ENCODE measurements at regions not wholly inside any gene's neighbourhood (a gene's known extent, or its start where the extent isn't known, plus 50 kb on each side); places are given as distances from the start of the nearest gene placed in this dataset.

DNA sequence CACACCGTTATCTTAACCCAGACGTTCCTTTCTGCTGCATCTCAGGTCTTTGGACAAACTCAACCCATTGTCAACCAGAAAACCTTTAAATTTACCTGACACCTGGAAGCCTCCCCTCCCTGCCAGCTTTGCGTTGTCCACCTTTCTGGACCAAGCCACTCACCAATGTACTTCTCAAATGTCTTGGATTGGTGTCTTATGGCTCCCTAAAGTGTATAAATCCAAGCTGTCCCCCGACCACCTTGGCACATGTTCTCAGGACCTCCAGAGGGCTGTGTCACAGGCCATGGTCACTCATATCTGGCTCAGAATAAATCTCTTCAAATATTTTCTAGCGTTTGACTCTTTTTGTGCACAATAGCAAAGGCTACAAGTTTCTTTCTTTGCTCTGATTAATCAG is 250.0 kb downstream of the DLL1 start:
- no peaks in the 10 kb centered on the region for H3K27me3 ChIP-seq
- no peak for DNase-seq (ENCODE audit: extremely low spot score)
- intact Hi-C loops (cut with DNase I), result no loop called here
- peaks cover 0 to 5% (median 0%) of the 10 kb centered on the region in 4 donors for H3K9me3 ChIP-seq
- peaks cover 3 to 19% (median 9%) of the 10 kb centered on the region in 4 donors for H3K4me1 ChIP-seq
- H3K27ac ChIP-seq (replicated peaks in 1 of 4), result no peak overlapping the region
- no peak for TF ChIP-seq CTCF (IDR thresholded peaks at IDR 0.05)
- no peak for TF ChIP-seq POLR2A (IDR thresholded peaks at IDR 0.05; ENCODE audit: low read depth)
- no peak for TF ChIP-seq POLR2AphosphoS5 (IDR thresholded peaks at IDR 0.05)
- TF ChIP-seq EP300 (IDR thresholded peaks at IDR 0.05), result no peak
- no peak overlapping the region for H3K4me3 ChIP-seq
- WGBS, result 74% methylated on average over 5 of the region's 5 CpGs
- no peaks in the 10 kb centered on the region for H3K36me3 ChIP-seq

DNA sequence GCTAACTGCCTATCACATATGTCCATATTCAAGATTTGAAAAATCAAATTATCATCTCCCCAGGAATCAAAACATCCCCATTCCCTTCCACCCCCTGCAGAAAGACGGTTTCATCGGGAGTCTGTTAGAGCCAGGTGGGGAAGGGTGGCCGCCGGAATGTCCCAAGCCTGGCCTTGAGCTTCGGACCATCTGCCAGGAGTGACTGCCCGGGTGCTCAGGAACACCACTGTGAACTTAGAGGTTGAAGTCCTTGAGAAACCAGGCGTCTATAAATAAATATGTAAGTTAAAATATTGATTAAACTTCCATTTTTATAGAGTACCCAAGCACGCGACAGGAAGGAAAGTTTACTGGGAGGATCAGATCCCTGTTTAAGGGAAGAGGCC is 250.8 kb downstream of the DLL1 start:
- H3K36me3 ChIP-seq, result no peaks in the 10 kb centered on the region
- H3K27me3 ChIP-seq, result no peaks in the 10 kb centered on the region
- H3K4me1 ChIP-seq, result peaks cover 0 to 18% (median 7%) of the 10 kb centered on the region in 4 donors
- TF ChIP-seq POLR2A (IDR thresholded peaks at IDR 0.05; ENCODE audit: low read depth) (no peak), POLR2AphosphoS5 (IDR thresholded peaks at IDR 0.05) (no peak), CTCF (IDR thresholded peaks at IDR 0.05) (no peak), EP300 (IDR thresholded peaks at IDR 0.05) (no peak)
- peaks cover 0 to 6% (median 0%) of the 10 kb centered on the region in 4 donors for H3K9me3 ChIP-seq
- H3K4me3 ChIP-seq, result no peak overlapping the region
- WGBS, result 93% methylated on average over 9 of the region's 9 CpGs
- no peak overlapping the region for H3K27ac ChIP-seq (replicated peaks in 1 of 4)
- intact Hi-C loops (cut with DNase I), result no loop called here
- DNase-seq (ENCODE audit: extremely low spot score), result no peak

GRCh38 chr6:170039156-170040114 is 251.4 kb downstream of the DLL1 start:
- 75% methylated on average over 28 of the region's 28 CpGs for WGBS
- no peaks in the 10 kb centered on the region for H3K27me3 ChIP-seq
- intact Hi-C loops (cut with DNase I), result no loop called here
- peaks cover 0 to 6% (median 0%) of the 10 kb centered on the region in 4 donors for H3K9me3 ChIP-seq
- DNase-seq (ENCODE audit: extremely low spot score), result no peak
- H3K36me3 ChIP-seq, result no peaks in the 10 kb centered on the region
- peaks cover 0 to 18% (median 5%) of the 10 kb centered on the region in 4 donors for H3K4me1 ChIP-seq
- TF ChIP-seq POLR2AphosphoS5 (IDR thresholded peaks at IDR 0.05) (no peak), POLR2A (IDR thresholded peaks at IDR 0.05; ENCODE audit: low read depth) (no peak), CTCF (IDR thresholded peaks at IDR 0.05) (no peak), EP300 (IDR thresholded peaks at IDR 0.05) (no peak)
- no peak overlapping the region for H3K27ac ChIP-seq (replicated peaks in 1 of 4)
- no peak overlapping the region for H3K4me3 ChIP-seq

GRCh38 chr6:170038708-170039107 is 252.2 kb downstream of the DLL1 start:
- DNase-seq (ENCODE audit: extremely low spot score), result no peak
- H3K36me3 ChIP-seq, result no peaks in the 10 kb centered on the region

DNA sequence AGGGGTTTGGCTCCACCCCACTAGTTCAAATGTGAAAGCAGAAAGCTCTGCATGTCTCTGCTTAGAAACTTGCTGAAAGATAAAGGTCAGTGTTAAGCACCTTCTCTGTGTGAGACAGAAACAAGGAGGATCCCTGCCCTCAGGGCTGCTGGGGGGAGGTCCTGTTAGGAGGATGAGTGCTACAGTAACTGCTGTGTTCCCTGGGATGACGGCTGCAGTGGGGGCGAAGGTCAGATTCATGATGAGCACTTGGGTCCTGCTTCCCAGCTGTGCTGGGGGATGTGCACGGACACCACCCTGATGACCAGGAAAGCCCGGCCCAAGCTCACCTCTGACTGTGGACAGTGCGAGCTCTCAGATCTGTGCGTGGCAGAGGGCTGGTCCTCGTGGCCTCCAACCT is 252.6 kb downstream of the DLL1 start:
- peaks cover 0 to 18% (median 2%) of the 10 kb centered on the region in 4 donors for H3K4me1 ChIP-seq
- H3K4me3 ChIP-seq, result no peak overlapping the region
- TF ChIP-seq EP300 (IDR thresholded peaks at IDR 0.05) (no peak), POLR2AphosphoS5 (IDR thresholded peaks at IDR 0.05) (no peak), CTCF (IDR thresholded peaks at IDR 0.05) (no peak), POLR2A (IDR thresholded peaks at IDR 0.05; ENCODE audit: low read depth) (no peak)
- no peaks in the 10 kb centered on the region for H3K27me3 ChIP-seq
- WGBS, result 72% methylated on average over 7 of the region's 7 CpGs
- intact Hi-C loops (cut with DNase I), result no loop called here
- H3K36me3 ChIP-seq, result no peaks in the 10 kb centered on the region
- H3K9me3 ChIP-seq, result peaks cover 0 to 6% (median 0%) of the 10 kb centered on the region in 4 donors
- H3K27ac ChIP-seq (replicated peaks in 1 of 4), result peak overlapping the region in 1 of 4 donors; percentile 40
- no peak for DNase-seq (ENCODE audit: extremely low spot score)

More at GRCh38 chr6:170038708-170039107, 252.2 kb downstream of the DLL1 start:
- H3K9me3 ChIP-seq, result peaks cover 0 to 6% (median 0%) of the 10 kb centered on the region in 4 donors
- peak overlapping the region in 1 of 4 donors; percentile 40 for H3K27ac ChIP-seq (replicated peaks in 1 of 4)
- H3K4me3 ChIP-seq, result no peak overlapping the region
- WGBS, result 63% methylated on average over 8 of the region's 9 CpGs
- peaks cover 0 to 18% (median 3%) of the 10 kb centered on the region in 4 donors for H3K4me1 ChIP-seq
- no peaks in the 10 kb centered on the region for H3K27me3 ChIP-seq
- intact Hi-C loops (cut with DNase I), result no loop called here
- no peak for TF ChIP-seq EP300 (IDR thresholded peaks at IDR 0.05)
- no peak for TF ChIP-seq POLR2AphosphoS5 (IDR thresholded peaks at IDR 0.05)
- TF ChIP-seq POLR2A (IDR thresholded peaks at IDR 0.05; ENCODE audit: low read depth), result no peak

Data from esophagus muscularis mucosa (tissue), 4 donors.